Hippocampal formation (tissue), 2 donors: ENCODE measurements at regions not wholly inside any gene's neighbourhood (a gene's known extent, or its start where the extent isn't known, plus 50 kb on each side); places are given as distances from the start of the nearest gene placed in this dataset.

Experiments used
- DNase-seq, 2 donors: peaks; one replicate each; lab custom pipeline; 2025; lab: John Stamatoyannopoulos, UW

DNA sequence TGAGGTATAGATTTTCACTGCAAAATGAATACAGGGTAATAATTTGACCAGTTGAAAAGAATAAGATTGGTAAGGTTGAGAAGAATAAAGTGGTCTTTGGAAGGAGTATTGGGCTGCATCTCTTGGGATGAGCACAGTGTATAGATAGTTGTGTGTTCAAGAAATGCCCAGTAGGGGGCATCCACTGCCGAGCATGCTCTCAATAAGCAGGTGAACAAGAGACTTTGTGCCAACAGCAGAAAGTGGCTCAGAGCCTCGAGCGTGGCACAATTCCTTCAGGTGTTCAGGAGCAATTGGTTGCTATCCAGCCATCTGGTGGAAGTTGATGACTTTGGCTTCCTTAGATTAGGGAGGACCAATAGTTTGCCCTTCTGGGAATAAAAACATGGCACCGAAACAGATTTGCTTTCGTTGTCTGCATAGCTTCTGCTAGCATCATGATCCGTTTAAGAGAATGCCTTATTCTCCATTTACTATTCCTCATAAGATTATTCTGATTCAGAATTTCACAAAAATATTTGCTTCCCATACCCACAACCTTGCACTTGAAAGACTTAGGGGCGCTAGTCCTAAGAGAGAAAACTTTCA lies 258.1 kb upstream of the NEIL3 start:
- DNase-seq, result no peak

DNA sequence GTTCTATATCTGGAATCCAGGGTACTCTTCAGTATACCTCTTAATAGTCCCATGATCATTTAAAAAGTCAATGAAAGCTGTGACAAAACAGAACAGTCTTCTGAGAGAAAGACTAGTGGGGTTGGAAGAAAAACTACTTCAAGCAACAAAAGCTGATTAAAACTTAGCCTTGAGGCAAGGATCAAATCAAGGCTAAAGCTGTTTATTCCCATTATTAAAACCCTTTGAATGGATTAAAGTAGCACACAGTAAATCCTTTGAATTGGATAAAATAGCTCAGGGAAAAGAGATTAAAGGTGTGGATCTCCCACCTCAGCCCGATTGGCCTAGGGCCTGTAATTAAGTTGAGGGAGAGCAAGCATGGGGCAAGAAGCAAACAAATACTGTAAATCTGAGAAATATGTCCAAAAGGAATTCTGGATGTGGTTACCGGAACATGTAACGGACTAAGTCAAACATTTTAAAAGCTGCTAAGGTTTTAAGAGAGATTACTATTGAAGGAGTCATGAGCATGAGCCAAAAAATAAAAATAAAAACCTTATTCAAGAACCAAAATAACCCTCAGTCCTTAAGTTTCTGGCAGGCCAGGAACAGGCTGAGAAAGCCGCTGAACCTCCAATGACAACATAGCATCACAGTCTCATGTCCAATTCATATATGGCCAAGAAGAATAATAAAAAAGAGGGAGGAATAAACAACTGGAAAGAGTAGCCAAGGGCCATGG lies 257.3 kb upstream of the NEIL3 start:
- no peak for DNase-seq

DNA sequence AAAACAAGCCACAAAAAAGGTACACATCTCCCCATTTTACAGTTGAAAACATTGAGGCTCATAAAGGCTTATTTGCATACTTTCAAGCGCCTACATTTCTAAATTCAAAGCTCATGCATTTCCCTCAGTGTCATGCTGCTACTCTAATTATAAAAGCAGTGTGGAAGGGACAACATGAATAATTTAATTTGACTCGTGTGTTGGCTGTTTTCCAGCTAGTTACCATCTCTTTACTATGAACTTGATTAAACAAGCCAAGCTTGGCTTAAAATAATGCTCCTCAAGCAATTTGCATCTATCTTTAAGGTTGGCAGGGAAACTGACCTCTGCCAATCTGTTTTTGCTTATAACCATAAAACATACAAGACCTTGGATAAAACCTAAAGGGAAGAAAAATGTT lies 252.5 kb upstream of the NEIL3 start:
- DNase-seq, result no peak

DNA sequence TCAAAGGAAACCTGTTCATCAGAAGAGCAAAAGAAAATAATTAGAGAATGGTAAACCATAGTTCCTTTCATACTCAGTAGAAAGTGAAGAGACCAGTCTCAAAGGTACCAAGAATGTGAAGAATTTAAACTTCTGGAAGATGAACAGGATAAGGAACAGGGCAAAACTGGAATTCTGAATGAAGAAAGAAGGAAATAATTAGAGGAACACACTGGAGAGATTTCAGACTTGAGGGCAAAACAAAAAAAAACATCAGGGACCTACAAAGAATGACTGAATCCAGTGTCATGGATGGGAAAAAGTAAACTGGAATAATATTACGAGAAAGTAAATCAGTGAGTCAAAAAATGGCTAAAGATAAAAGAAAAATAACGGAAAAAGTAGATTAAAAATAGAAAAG lies 245.6 kb upstream of the NEIL3 start:
- DNase-seq, result no peak

DNA sequence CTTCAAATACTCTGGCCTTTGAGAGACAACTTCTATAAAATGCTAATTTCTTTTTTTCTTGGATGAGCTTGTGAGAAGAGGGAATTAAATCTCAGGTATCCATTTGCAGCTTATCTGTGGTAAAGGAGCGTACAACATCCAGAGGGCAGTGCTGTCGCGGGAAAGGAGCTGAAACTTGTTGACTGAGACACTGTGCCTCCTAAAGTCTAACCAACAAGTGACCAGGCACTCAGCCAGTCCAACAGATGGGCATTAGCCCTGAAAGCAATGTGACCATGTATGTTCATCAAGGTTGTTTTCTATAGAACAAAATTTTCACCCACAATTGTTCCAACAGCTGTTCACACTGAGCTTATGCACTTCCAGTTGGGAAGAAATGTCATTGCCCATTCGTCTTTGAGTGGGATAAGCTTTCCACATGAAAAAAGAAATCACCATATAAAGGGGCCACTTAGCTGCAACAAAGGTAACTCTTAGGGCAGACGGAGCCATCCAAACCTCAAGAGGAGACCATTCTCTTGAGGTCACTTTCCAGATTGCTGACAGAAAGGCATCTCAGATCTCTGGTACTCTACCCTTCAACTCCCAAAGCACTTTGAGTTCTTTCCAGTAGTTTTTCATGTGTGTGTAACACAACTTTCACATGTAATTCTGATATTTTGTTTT lies 244.8 kb upstream of the NEIL3 start:
- DNase-seq, result no peak

DNA sequence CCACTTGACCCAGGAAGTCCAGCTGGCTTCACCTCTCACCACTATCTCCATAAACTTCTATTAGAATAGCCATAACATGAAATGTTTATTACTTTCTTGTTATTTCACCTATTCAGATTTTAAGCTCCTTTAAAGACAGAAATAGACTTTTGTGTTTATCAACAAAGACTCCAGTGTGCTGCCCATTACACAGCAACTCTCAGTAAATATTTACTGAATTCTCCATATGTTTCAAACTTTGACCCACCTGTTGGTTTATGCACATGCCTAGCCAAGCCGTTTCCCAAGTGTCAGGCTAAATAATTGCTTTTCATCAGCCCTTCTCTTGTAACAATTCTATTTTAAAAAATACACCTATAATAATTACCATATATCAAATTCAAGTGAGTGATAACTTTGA lies 242.9 kb upstream of the NEIL3 start:
- no peak for DNase-seq

DNA sequence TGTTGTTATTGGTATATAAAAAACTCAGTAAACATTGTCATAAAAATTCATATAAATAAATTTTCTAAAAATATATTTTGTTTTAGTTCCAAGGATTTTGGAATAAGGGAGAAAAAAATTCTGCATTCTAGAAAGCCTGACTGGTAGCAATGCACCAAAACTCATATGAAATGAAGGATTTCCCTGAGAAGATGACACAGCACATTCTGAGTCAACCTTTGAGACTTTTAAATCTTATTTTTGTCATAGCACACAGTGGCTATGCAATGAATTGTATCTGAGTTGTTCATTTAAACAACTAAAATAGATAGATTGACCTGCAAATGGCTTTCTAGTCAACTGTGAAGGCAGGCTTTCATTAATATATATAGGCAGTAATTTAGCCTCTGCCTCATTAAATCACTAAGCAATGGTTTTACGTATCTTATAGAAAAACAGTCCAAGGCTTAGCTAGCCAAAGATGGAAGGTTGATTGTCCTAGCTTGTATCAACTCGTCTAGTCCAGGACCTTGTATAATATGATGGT lies 239.1 kb upstream of the NEIL3 start:
- DNase-seq, result no peak

DNA sequence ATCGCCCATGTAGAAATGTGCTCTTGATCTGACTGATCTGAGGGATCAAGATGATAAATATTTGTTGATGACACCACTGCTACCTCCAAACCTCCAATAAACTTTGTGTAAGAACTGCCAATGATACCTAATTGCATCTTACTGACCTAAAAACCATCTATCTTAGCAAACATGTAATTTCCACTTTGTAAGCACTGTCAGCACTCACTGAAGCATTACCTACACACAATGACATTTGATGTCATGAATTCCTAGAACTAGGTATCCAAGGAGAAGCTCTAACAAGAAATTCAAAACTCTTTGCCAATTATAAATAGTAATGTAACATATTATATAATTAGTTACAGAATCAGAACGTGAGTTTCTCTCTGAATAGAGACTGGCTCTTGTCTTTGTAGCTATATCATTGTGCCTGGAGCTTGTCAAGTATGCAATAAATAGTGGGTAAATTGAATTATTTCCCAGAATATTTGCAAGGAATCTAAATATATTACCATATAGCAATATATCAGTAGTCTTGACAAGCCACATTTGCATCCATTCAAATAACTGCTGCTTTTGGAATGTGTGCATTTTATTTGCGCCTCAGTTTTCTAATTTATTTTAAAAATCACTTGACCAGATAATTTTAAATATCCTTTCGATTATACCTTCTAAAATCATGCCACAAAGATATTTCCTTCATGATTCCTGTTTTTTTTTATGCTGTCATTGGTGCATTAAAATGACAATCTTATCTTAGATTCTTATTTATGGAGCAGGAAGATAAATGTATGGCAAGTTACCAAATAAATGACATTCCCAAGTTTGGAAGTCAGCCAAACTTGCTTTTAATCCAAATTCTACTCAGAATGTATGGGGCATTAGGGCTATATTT lies 232.3 kb upstream of the NEIL3 start:
- DNase-seq, result no peak

DNA sequence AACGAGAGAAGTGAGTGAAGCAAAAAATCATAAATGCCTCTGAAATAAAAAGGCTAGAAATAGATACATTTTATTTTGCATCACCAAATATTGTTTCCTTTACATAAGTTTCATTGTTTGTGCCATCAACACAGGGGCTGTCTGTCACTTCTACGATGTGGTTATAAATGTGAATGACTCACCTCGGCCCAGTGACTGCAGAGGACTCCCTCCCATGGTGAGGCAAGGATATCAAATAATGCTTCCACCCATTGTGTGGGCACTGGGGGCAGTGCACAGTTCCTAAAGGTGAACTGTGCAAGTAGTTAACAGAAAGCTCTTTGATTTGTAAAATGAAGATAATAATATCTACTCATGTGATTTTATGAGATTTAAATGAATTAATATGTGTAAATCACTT lies 230.3 kb upstream of the NEIL3 start:
- no peak for DNase-seq

DNA sequence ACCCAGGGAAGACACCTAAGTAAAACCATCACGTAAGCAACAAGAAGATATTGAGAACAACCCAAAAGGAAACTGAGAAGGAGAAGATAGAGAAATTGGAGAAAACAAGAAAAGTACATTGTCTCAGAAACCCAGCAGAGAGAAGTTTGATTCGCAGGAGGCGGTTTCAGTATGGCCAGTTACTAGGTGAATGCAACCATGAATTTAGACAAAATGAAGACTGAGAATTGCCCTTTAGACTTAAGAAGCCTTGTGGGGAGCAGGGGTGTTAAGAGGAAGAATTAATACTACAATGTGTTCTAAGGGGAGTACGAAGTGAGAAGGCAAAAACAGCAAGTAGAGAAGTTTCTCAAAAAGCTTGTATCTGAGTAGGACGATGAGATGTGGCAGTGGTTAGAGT lies 229.3 kb upstream of the NEIL3 start:
- no peak for DNase-seq

DNA sequence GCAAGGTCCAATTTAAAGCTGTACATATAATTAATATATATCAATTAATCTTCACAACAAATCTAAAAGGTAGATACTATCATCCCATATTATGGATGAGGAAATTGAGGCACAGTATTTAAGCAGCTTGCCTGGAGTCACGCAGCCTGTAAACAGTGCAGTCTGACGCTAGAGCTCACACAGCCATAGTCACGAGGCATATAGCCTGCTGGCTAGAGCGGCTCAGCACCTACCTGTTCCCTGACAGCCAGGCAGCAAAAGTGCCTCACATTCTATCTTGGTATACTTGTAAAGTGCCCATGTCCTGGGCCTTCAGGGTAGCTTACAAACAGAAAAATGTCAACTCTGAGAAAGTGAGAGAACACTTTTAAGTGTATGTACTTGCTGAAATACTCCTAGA lies 222.6 kb upstream of the NEIL3 start:
- DNase-seq, result no peak

DNA sequence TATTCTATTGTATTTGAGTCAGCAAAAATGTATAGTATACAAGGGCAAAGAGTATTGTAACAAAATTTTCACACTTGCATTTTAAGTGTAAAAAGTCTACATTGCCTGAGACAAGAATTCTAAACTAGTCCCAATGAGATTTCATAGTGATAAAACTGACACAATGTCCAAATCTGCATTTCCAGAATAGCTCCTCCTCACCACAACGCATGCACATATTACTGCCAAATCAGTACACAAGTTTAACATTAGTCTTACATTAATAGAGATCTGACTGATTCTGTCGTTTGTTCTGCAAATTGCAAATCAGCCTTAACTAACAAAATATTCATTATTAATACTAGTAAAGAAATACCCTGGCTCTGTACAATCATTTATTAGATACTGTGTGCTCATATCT lies 222.2 kb upstream of the NEIL3 start:
- no peak for DNase-seq

DNA sequence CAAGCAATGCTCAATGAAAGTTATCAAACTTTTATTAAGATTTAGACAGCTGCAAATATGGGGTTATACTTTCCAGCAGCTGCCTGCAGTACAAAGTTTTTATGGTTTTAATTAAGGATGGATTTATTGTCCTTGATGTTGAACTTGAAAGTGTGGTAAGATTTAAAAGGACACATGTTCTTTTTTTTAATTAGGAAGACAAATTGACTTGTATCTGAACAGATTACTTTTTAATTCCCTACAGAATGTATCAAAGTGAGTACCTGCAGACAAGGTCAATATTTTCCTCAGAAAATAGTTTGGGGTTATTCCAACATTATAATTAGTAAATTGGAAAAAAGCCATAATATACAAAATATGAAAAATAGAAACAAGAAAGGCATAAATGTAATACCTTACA lies 218.2 kb upstream of the NEIL3 start:
- DNase-seq, result no peak

DNA sequence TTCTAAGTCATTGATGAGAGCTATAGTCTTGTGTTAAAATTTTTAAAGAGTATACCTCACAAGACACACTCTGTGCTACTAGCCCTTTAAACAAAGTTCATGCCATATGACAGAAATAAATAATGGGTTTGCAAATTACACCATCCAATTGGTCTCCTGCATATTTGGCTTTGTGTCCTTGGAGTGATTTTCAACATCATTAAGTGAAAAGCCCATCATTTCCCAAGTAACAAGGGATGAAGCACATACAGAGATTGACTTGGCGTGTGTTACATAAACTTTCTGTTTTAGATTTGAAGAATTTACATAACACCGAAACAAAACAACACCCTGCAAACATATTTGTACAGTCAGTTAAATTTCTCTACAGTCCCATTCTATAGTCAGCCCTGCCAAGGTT lies 216.9 kb upstream of the NEIL3 start:
- no peak for DNase-seq

DNA sequence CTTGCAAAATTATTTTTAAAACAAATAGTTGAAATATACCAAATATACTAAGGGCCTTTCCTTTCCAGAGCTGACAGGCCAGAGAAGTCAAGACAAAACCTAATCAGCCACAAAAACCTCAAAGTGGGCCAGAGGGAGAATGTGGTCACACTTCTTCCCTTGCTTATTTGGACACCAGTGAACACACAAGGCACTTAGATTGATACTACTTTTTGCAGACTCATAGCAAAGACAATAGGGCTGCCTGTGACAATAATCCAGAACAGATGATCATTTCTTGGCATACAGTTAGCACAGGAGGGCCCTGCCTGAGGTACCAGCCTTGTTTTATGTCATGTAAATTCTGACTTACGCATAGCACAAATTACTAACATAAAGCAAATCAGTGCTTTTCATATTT lies 215.7 kb upstream of the NEIL3 start:
- DNase-seq, result no peak

DNA sequence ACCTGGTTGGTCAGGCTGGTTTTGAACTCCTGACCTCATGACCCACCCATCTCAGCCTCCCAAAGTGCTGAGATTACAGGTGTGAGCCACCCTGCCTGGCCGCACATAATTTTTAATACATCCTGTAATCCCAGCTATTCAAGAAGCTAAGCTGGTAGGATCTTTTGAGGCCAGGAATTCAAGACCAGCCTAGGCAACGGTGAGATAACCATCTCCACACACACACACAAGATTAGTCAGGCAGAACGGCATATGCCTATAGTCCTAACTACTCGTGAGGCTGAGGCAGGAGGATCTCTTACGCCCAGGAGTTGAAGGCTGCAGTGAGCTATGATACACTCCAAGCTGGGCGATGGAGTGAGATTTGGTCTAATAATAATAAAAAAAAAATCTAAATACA lies 212.4 kb upstream of the NEIL3 start:
- DNase-seq, result no peak

DNA sequence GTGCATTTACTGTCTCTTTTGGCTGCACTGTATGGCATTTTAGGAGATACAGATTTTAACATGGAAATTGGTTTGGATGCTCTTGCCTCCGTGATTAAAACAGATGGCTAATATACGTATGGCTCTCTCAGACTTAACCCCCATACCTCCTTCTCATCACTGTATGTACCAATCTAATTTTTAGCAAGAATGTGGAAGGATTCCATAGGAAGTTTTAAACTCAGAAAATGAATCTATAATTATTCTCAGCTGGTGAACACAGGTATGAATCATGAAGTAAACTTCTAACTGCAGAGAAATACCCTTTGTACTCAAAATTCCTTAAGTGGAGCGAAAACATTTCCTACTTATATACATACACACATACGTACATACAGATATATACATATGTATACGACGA lies 210.5 kb upstream of the NEIL3 start:
- DNase-seq, result no peak

DNA sequence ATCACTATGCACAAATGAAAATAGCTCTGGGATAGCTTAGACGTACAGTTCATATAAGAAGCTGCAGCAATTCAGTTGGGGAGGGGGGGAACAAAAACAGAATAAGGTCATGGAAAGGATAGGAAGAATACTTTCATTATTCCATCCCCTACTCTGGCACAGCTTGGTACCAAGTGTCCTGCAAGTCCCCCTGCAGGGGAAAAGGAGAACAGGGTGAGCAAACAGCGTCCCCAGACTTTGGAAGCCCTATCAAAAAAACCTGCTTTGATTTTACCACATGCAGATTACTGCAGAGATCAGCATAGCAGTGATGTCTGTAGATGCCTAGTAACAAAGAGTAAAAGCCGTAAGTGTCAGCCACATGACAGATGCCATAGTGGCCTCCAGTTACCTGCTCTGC lies 209.4 kb upstream of the NEIL3 start:
- DNase-seq, result no peak

DNA sequence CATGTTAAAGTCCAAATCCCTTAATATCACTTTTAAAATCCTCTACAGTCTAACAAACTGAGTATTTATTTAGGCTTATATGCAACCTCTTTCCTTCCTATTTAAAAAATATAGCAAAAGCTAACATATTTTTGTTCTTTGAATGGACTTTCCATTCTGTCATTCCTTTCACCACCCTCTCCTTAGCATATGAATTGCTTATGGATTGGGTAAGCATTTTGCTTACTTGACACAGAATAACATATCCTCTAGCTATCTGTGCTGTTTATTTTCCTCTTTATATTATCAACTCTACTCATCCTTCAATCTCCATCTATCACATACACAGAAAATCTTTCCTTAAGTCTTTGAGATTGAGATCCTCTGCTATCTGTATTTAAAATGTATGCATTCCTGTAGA lies 206.1 kb upstream of the NEIL3 start:
- no peak for DNase-seq

DNA sequence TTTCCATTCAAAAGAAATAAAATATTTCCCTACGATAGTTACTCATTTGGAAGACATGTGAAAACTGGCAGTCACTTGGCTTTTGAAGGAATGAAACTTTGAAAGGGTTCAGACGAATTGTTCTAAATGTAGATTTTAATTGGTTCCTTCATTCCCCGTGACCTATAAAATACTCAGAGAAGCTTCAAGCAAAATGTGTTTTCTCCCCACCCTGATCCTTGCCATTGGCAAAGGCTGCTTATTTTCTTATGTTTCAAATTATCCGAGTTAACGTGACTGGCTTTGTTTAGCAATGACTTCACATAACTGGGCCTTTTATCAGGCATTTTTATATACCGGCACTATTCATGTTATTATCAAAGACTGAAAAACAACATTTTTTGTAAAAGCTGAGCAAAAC lies 204.1 kb upstream of the NEIL3 start:
- no peak for DNase-seq

DNA sequence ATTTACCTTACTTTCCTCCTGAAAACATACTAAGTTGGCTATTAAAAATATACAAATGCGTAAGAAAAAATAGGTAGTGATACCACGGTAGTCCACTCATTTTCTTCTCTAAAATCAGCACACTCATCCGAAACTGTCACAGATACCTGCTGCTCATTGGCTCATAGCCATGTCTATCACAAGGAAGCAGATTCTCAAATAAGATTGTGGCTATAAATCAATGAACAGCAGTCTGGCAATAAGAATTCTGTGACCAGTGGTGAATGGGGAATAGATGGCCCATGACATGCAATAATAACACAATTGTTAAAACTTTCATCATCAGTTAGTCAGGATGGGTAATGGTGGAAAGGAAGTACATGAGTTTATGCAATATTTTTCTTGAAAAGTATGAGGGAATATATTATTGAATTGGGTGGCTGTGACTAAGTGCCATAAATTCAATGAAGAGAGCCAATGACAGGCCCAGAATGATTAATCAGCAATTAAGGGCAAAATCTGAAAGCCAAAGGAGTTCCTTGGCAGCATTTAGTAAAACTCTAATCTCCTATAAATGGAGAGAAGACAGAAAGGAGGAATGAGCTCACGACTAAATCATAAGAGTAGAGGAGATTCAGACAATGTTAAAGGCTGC lies 202.3 kb upstream of the NEIL3 start:
- no peak for DNase-seq

DNA sequence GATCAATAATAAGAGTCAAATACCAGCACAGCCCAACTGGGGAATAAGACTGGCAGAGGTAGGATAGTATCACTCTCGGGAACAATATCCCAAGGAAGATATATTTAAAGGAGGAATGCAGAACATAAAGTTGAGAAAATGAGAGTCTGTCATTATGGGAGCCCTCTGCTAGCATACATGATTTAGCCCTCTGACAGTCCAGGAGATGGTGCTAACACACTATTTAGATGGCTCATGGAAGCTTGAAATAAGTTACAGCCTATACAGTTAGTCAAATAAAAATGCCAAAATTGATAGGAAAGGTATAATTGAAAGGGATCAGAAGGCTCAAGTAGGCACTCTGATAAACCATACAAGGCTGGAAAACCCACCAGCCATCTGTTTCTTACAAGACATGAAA lies 201.0 kb upstream of the NEIL3 start:
- no peak for DNase-seq
